SK-N-SH (cell line): ENCODE measurements at regions not wholly inside any gene's neighbourhood (a gene's known extent, or its start where the extent isn't known, plus 50 kb on each side); places are given as distances from the start of the nearest gene placed in this dataset.
"Not testable (repeated sequence)": the region's sequence is repeated elsewhere in the genome, so short reads cannot be mapped to it uniquely, and the experiment has no call there.

ENCODE experiments used
- CTCF ChIP-seq: fragments of 200-600 bp; sonication (generic); IDR thresholded peaks from 2 replicates; pipeline ENCODE4 v1.6.1; 2017; ENCODE audit warnings: antibody characterized with exemption, mild to moderate bottlenecking, moderate library complexity
- EP300 ChIP-seq, 2 experiments: IDR thresholded peaks; 2 replicates each; pipeline versions ENCODE4 v1.4.0 to v1.6.1; 2012; ENCODE audit warnings: borderline replicate concordance in 1 of 2, low read depth in 1 of 2, low read length in 1 of 2
- FOXJ3 ChIP-seq: sonication (generic); formaldehyde crosslinking; IDR thresholded peaks from 2 replicates; pipeline ENCODE4 v1.5.1; 2020; ENCODE audit warnings: mild to moderate bottlenecking, missing genetic modification reagents
- MXI1 ChIP-seq: IDR thresholded peaks from 2 replicates; pipeline ENCODE4 v1.6.1; 2012; ENCODE audit warnings: mild to moderate bottlenecking, low read depth, low read length, improper control_type of control experiment
- POLR2AphosphoS5 ChIP-seq: IDR thresholded peaks from 2 replicates; pipeline ENCODE4 v1.6.1; 2012; ENCODE audit warnings: low read depth, low read length
- SIN3A ChIP-seq: IDR thresholded peaks from 2 replicates; pipeline ENCODE4 v1.6.1; 2012; ENCODE audit warnings: low read depth, mild to moderate bottlenecking, low read length, moderate library complexity, borderline replicate concordance
- TAF1 ChIP-seq: IDR thresholded peaks from 2 replicates; pipeline ENCODE4 v1.6.1; 2012; ENCODE audit warnings: low read depth, mild to moderate bottlenecking, low read length, moderate library complexity, borderline replicate concordance
- USF1 ChIP-seq: IDR thresholded peaks from 2 replicates; pipeline ENCODE4 v1.4.0; 2012; ENCODE audit warnings: low read depth, borderline replicate concordance
- YY1 ChIP-seq: IDR thresholded peaks from 2 replicates; pipeline ENCODE4 v1.4.0; 2012; ENCODE audit warnings: low read depth, mild to moderate bottlenecking
- TF ChIP-seq, protein P1 (sequence below): IDR thresholded peaks from 2 replicates; pipeline ENCODE4 v1.4.0; 2012; ENCODE audit warnings: low read depth

- not testable (repeated sequence) for TF ChIP-seq YY1; CTCF; POLR2AphosphoS5; TAF1; USF1; FOXJ3 (CRISPR knock-in tag); EP300 (IDR thresholded peaks at IDR 0.05; ENCODE audit: borderline replicate concordance in 1 of 2, low read depth in 1 of 2, low read length in 1 of 2); MXI1; SIN3A
- TF ChIP-seq, protein P1, sequence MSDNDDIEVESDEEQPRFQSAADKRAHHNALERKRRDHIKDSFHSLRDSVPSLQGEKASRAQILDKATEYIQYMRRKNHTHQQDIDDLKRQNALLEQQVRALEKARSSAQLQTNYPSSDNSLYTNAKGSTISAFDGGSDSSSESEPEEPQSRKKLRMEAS = not testable (repeated sequence)
Measured at GRCh38 chr14:105583914-105584313, 57.5 kb downstream of the TMEM121 start.
